HCT116 (cell line): ENCODE measurements at regions not wholly inside any gene's neighbourhood (a gene's known extent, or its start where the extent isn't known, plus 50 kb on each side); places are given as distances from the start of the nearest gene placed in this dataset.

ENCODE experiments used
- ATAC-seq: fragments of 200-7000 bp; cut with Tn5 transposase; 2 replicates; pipeline ENCODE4 v1.9.1; 2020; ENCODE audit warnings: mild to moderate bottlenecking, moderate library complexity
- BruUV-seq: library from RNA; stranded (reverse); fragments of 400-500 nt; replicated peaks from 2 replicates; lab custom pipeline; 2021; lab: Mats Ljungman, UMichigan
- CTCF ChIA-PET: fragments of 300-600 bp; sonication (Branson Sonifier 250); formaldehyde crosslinking; loops from one replicate; lab custom pipeline; 2021; ENCODE audit warnings: antibody characterized with exemption; lab: Charles Lee
- POLR2A ChIA-PET: fragments of 300-600, 350-600 bp; sonication (Branson Sonifier 250); formaldehyde crosslinking; loops from one replicate; lab custom pipeline; 2021; ENCODE audit warnings: antibody characterized with exemption; lab: Charles Lee
- RAD21 ChIA-PET, 2 experiments: fragments of 300-600 bp; sonication (Branson Sonifier 250); formaldehyde crosslinking; loops; one replicate each; lab custom pipeline; 2023; ENCODE audit warnings: low total read pairs in 2 of 2; ENCODE audit not compliant: uncharacterized antibody in 2 of 2, unreplicated experiment in 2 of 2, low non-redundant PET in 1 of 2; lab: Charles Lee
- DNase-seq: peaks from one replicate; pipeline ENCODE4 v3.0.0-alpha.2; 2010; ENCODE audit warnings: low read depth, low spot score
- H2AFZ ChIP-seq: fragments of 200-600 bp; shearing (Covaris generic), sonication (generic); 2 replicates; pipeline ENCODE4 v1.6.1; 2017; ENCODE audit warnings: low read depth, mixed run types, mixed read lengths, antibody characterized with exemption, low read length; ENCODE audit not compliant: poor library complexity, severe bottlenecking
- H3K27ac ChIP-seq: 2 replicates; pipeline ENCODE4 v1.5.1; 2012; ENCODE audit warnings: low read depth, low read length
- H3K27me3 ChIP-seq: fragments of 200-600 bp; sonication (generic); 2 replicates; pipeline ENCODE4 v1.6.1; 2016; ENCODE audit warnings: mixed run types, low read length, mixed read lengths; ENCODE audit not compliant: insufficient read depth
- H3K36me3 ChIP-seq, 2 experiments: fragments of 200-500 bp in 1 of 2; fragments of 200-600 bp in 1 of 2; sonication (Bioruptor generic) in 1 of 2; sonication (generic) in 1 of 2; 2 replicates each; pipeline versions ENCODE4 v1.5.1 to v1.6.1; 2014 to 2016; ENCODE audit warnings: low read length in 2 of 2, inconsistent platforms in 1 of 2, mixed read lengths in 1 of 2, mixed run types in 1 of 2; ENCODE audit not compliant: insufficient read depth in 2 of 2, control insufficient read depth in 1 of 2
- H3K4me1 ChIP-seq, 2 experiments: fragments of 200-600 bp in 1 of 2; sonication (generic) in 1 of 2; 2 replicates each; pipeline versions ENCODE4 v1.5.1 to v1.6.1; 2012 to 2017; ENCODE audit warnings: low read length in 2 of 2, inconsistent platforms in 1 of 2, mild to moderate bottlenecking in 1 of 2, mixed read lengths in 1 of 2, mixed run types in 1 of 2, moderate library complexity in 1 of 2; ENCODE audit not compliant: insufficient read depth in 2 of 2, control insufficient read depth in 1 of 2
- H3K4me2 ChIP-seq: fragments of 200-600 bp; sonication (generic); 2 replicates; pipeline ENCODE4 v1.6.1; 2017; ENCODE audit warnings: mixed run types, low read length, mixed read lengths
- H3K4me3 ChIP-seq, 2 experiments: fragments of 200-600 bp in 1 of 2; sonication (generic) in 1 of 2; replicated peaks in 1 of 2; 2 replicates each; pipeline ENCODE4 v1.5.1; 2011 to 2016; ENCODE audit warnings: low read length in 2 of 2, control low read depth in 1 of 2, low read depth in 1 of 2, mild to moderate bottlenecking in 1 of 2, mixed read lengths in 1 of 2, mixed run types in 1 of 2
- H3K79me2 ChIP-seq: fragments of 200-600 bp; sonication (generic); 2 replicates; pipeline ENCODE4 v1.6.1; 2017; ENCODE audit warnings: mild to moderate bottlenecking, mixed run types, low read length, moderate library complexity, mixed read lengths; ENCODE audit not compliant: insufficient read depth
- H3K9ac ChIP-seq: fragments of 200-600 bp; sonication (generic); 2 replicates; pipeline ENCODE4 v1.6.1; 2016; ENCODE audit warnings: low read length, mixed read lengths
- H3K9me2 ChIP-seq: fragments of 200-600 bp; sonication (generic), shearing (Covaris generic); 2 replicates; pipeline ENCODE4 v1.6.1; 2017; ENCODE audit warnings: mixed run types, mild to moderate bottlenecking, moderate library complexity; ENCODE audit not compliant: insufficient read depth
- H3K9me3 ChIP-seq, 2 experiments: fragments of 200-500 bp in 1 of 2; fragments of 200-600 bp in 1 of 2; sonication (Bioruptor generic) in 1 of 2; sonication (generic) in 1 of 2; 2 replicates each; pipeline ENCODE4 v1.6.1; 2014 to 2017; ENCODE audit warnings: low read length in 2 of 2, mixed read lengths in 2 of 2, inconsistent platforms in 1 of 2, low read depth in 1 of 2, mild to moderate bottlenecking in 1 of 2, mixed run types in 1 of 2, moderate library complexity in 1 of 2; ENCODE audit not compliant: control insufficient read depth in 1 of 2, insufficient read depth in 1 of 2
- H4K20me1 ChIP-seq: fragments of 200-600 bp; sonication (generic), shearing (Covaris generic); 2 replicates; pipeline ENCODE4 v1.6.1; 2017; ENCODE audit warnings: mixed run types, mild to moderate bottlenecking, moderate library complexity; ENCODE audit not compliant: insufficient read depth
- FOSL1 ChIP-seq: IDR thresholded peaks from 2 replicates; pipeline ENCODE4 v1.6.1; 2012; ENCODE audit warnings: low read depth
- POLR2A ChIP-seq: IDR thresholded peaks from 2 replicates; pipeline ENCODE4 v1.7.0; 2011; ENCODE audit warnings: borderline replicate concordance; ENCODE audit not compliant: insufficient read depth, insufficient read length; ENCODE audit errors: extremely low read depth
- POLR2AphosphoS5 ChIP-seq: IDR thresholded peaks from 2 replicates; pipeline ENCODE4 v1.6.1; 2011; ENCODE audit warnings: mild to moderate bottlenecking, low read depth, low read length, moderate library complexity
- intact Hi-C: fragments of 100-400 bp; cut with micrococcal nuclease; formaldehyde crosslinking; loops from 2 replicates; pipeline ENCODE4 v1.10.0; 2022
- TF ChIP-seq, protein P1 (sequence below): IDR thresholded peaks from 2 replicates; pipeline ENCODE4 v1.6.1; 2012

DNA sequence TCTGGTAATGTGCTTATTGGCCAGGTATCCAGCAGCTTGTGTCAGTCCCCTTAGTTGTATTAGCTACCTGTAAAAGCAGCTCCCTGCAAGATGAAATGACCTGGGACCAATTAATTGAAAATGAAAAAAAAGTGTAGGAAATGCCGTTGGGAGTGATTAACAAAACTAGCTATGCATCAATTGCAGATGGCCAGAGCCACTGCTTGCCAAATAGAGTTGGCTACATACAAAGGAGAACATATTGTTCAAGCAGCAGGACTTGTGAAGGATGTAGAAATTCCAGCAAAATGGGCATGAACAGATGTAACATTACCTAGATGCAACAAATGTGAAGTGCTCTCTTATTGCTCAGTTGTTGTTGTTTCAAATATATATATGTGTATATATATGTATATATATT is 300.5 kb downstream of the PCDH17 start:
- ChIA-PET POLR2A (no interaction called here), CTCF (no interaction called here)

DNA sequence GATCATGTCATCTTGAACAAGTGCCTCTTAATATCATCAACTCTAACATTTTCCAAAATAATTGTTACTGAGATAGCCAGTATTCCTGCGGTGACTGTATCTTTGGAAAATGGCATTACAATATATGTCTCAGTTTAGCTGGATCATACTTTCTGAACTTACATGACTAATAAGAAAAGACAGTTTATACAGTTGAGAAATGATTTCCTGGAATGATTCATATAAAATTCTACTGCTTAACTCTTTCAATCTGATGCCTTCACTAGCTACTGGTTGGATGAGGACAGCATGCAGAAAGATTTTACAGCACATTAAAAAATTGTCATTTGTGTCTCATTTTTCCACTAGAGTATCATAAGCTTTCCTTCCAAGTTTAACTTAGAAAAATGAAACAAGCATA is 302.1 kb downstream of the PCDH17 start:
- Histone ChIP-seq H3K4me3 (no peak overlapping the region), H3K36me3 (no peaks in the 10 kb centered on the region), H3K27ac (no peak overlapping the region), H3K27me3 (no peaks in the 10 kb centered on the region), H3K9me3 (peaks cover 9 to 26% of the 10 kb centered on the region in 2 experiments; a peak in 3 of 4 replicates), H4K20me1 (no peaks in the 10 kb centered on the region), H3K4me1 (no peaks in the 10 kb centered on the region), H3K9me2 (no peaks in the 10 kb centered on the region), H3K4me2 (no peak overlapping the region)
- BruUV-seq = no TSS peak
- ChIA-PET RAD21 (no interaction called here), CTCF (no interaction called here), POLR2A (no interaction called here)
- ATAC-seq = no peak
- intact Hi-C loops = no loop called here
- TF ChIP-seq POLR2AphosphoS5 (no peak), POLR2A (no peak)
- TF ChIP-seq, protein P1, sequence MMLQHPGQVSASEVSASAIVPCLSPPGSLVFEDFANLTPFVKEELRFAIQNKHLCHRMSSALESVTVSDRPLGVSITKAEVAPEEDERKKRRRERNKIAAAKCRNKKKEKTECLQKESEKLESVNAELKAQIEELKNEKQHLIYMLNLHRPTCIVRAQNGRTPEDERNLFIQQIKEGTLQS = no peak
- TF ChIP-seq, all 23 proteins: peak for 0
- Histone ChIP-seq H3K79me2 (no peaks in the 10 kb centered on the region), H2AFZ (no peak overlapping the region), H3K9ac (no peak overlapping the region)
- no peak for DNase-seq

More for the DNA sequence above, 300.5 kb downstream of the PCDH17 start:
- ATAC-seq (no peak), DNase-seq (no peak)
- intact Hi-C loops = no loop called here
- H3K9ac ChIP-seq = no peak overlapping the region
- TF ChIP-seq FOSL1 = no peak
- no peak overlapping the region for H3K4me2 ChIP-seq
- no peaks in the 10 kb centered on the region for H3K79me2 ChIP-seq
- no peaks in the 10 kb centered on the region for H3K4me1 ChIP-seq
- no peak overlapping the region for H3K4me3 ChIP-seq
- no peaks in the 10 kb centered on the region for H4K20me1 ChIP-seq
- no TSS peak for BruUV-seq
- H3K27ac ChIP-seq = no peak overlapping the region
- H3K9me3 ChIP-seq = peaks cover 17 to 28% of the 10 kb centered on the region in 2 experiments
- no peak overlapping the region for H2AFZ ChIP-seq
- H3K27me3 ChIP-seq = no peaks in the 10 kb centered on the region
- H3K9me2 ChIP-seq = no peaks in the 10 kb centered on the region
- H3K36me3 ChIP-seq = no peaks in the 10 kb centered on the region
- RAD21 ChIA-PET = no interaction called here
